Activated CD4-positive, alpha-beta T cell treated with anti-CD3 and anti-CD28 coated beads for 36 hours (primary cell): ENCODE measurements at regions not wholly inside any gene's neighbourhood (a gene's known extent, or its start where the extent isn't known, plus 50 kb on each side); places are given as distances from the start of the nearest gene placed in this dataset.
"Not testable (repeated sequence)": the region's sequence is repeated elsewhere in the genome, so short reads cannot be mapped to it uniquely, and the experiment has no call there.

Experiments used
- ATAC-seq: fragments of 200-7000 bp; cut with Tn5 transposase; one replicate; pipeline ENCODE4 v1.10.0; 2021; ENCODE audit warnings: mild to moderate bottlenecking, moderate library complexity
- CTCF ChIA-PET: fragments of 350-600 bp; sonication (Branson Sonifier 250); formaldehyde crosslinking; loops from one replicate; lab custom pipeline; 2021; ENCODE audit warnings: antibody characterized with exemption; lab: Charles Lee
- POLR2A ChIA-PET: fragments of 350-600 bp; sonication (Branson Sonifier 250); formaldehyde crosslinking; loops from one replicate; lab custom pipeline; 2021; ENCODE audit warnings: antibody characterized with exemption, inconsistent platforms; lab: Charles Lee
- DNase-seq: peaks from one replicate; pipeline ENCODE4 v3.0.0-alpha.2; 2020
- H3K27ac Mint-ChIP-seq: one replicate; pipeline ENCODE4 v1.8.0; 2021; ENCODE audit warnings: mixed read lengths
- H3K27me3 Mint-ChIP-seq: one replicate; pipeline ENCODE4 v1.8.0; 2021; ENCODE audit warnings: mixed read lengths
- H3K36me3 Mint-ChIP-seq: one replicate; pipeline ENCODE4 v1.8.0; 2021; ENCODE audit warnings: low read depth, mixed read lengths
- H3K4me1 Mint-ChIP-seq: one replicate; pipeline ENCODE4 v1.8.0; 2021; ENCODE audit warnings: mixed read lengths
- H3K4me3 Mint-ChIP-seq: one replicate; pipeline ENCODE4 v1.8.0; 2021; ENCODE audit warnings: mild to moderate bottlenecking, moderate library complexity, mixed read lengths
- H3K9me3 Mint-ChIP-seq: one replicate; pipeline ENCODE4 v1.8.0; 2021; ENCODE audit warnings: low read depth, mixed read lengths
- intact Hi-C, 2 experiments: fragments of 100-400 bp; cut with DNase I in 1 of 2; cut with micrococcal nuclease in 1 of 2; formaldehyde crosslinking; loops; one replicate each; pipeline versions ENCODE4 v1.14.2 to v1.15.1; 2022 to 2024; cut with DNase I, micrococcal nuclease

DNA sequence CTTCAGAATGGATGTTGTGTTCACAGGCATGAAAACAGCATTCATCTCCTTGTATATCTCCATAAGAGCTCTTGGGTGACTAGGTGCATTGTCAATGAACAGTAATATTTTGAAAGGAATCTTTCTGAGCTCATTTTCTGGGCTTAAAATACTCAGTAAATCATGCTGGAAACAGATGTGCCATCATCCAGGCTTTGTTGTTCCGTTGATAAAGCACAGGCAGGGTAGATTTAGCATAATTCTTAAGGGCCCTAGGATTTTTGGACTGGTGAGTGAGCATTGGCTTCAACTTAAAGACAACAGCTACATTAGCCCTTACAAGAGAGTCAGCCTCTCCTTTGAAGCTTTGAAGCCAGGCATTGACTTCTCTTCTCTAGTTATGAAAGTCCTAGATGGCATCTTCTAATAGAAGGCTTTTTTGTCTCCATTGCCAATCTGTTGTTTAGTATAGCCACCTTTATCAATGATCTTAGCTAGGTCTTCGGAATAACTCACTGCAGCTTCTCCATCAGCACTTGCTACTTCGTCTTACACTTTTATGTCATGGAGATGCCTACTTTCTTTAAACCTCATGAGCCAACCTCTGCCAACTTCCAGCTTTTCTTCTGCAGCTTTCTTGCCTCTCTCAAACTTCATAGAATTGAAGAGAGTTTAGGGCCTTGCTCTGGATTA lies 79.6 kb upstream of the PSMA6 start:
- H3K27me3 Mint-ChIP-seq = no peaks in the 10 kb centered on the region
- peaks cover 2% of the 10 kb centered on the region for H3K36me3 Mint-ChIP-seq
- intact Hi-C loops = no loop called here
- ChIA-PET POLR2A (no interaction called here), CTCF (interaction anchor here (0.5 to 1.5 kb wide), 9 partner anchors 9 to 209 kb away, joined by 3 to 7 read pairs (median 4); no protein-coding TSS in a partner anchor)
- no peak overlapping the region for H3K27ac Mint-ChIP-seq
- ATAC-seq (no peak), DNase-seq (no peak)
- no peak overlapping the region for H3K4me3 Mint-ChIP-seq
- H3K9me3 Mint-ChIP-seq = no peaks in the 10 kb centered on the region
- H3K4me1 Mint-ChIP-seq = peaks cover 12% of the 10 kb centered on the region

DNA sequence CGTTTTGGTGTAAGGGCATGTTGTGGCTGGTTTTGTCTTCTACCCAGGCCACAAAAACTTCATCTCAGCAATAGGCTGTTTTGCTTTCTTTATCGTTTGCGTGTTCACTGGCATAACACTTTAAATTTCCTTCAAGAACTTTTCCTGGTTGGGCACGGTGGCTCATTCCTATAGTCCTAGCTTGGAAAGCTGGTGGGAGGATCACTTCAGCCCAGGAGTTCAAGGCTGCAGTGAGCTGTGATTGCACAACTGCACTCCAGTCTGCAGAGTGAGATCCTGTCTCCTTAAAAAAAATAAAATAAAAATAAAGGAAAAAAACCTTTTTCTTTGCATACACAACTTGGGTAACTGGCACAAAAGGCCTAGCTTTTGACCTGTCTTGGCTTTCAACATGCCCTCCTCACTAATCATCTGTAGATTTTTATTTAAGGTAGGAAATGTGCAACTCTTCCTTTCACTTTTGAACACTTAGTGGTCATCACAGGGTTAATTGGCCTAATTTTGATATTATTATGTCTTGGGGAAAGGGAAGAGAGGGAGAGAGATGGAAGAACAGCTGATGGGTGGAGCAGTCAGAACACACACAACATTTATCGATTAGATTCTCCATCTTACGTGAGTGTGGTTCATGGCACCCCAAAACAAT lies 78.9 kb upstream of the PSMA6 start:
- Mint-ChIP-seq H3K36me3 (peaks cover 4% of the 10 kb centered on the region), H3K4me3 (no peak overlapping the region), H3K4me1 (peaks cover 12% of the 10 kb centered on the region), H3K27me3 (no peaks in the 10 kb centered on the region), H3K9me3 (no peaks in the 10 kb centered on the region), H3K27ac (no peak overlapping the region)
- no peak for ATAC-seq
- intact Hi-C loops = no loop called here
- CTCF ChIA-PET = interaction anchor here (1.0 to 2.4 kb wide), 6 partner anchors 10 to 203 kb away, joined by 3 to 21 read pairs (median 4); no protein-coding TSS in a partner anchor
- POLR2A ChIA-PET = no interaction called here
- no peak for DNase-seq

DNA sequence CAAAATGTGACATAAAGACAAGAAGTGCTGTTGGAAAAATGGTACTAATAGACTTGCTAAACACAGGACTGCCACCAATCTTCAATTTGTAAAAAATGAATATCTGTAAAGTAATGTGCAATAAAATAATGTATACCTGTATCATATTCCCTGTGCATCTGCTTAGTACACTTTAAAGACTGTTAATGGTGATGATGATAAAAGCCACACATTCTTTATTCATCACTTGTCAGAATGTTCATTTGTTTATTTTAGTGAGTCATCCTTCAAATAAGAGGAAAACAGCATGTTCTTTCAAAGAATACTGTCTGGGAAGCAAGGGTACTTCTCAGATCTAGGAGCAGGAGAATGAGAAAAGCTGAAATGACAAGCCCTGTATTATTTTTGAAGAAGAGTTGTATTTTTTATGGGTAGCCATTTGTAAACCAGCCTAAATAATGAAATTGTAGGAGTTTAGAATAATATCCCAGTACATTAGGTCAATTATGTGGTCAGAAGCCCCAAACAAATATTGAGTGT lies 78.3 kb upstream of the PSMA6 start:
- H3K4me1 Mint-ChIP-seq = peaks cover 12% of the 10 kb centered on the region
- H3K9me3 Mint-ChIP-seq = no peaks in the 10 kb centered on the region
- no peak overlapping the region for H3K27ac Mint-ChIP-seq
- H3K36me3 Mint-ChIP-seq = peaks cover 4% of the 10 kb centered on the region
- POLR2A ChIA-PET = no interaction called here
- DNase-seq (no peak), ATAC-seq (no peak)
- H3K4me3 Mint-ChIP-seq = no peak overlapping the region
- CTCF ChIA-PET = interaction anchor here (1.2 to 2.4 kb wide), 4 partner anchors 73 to 202 kb away, joined by 4 to 21 read pairs (median 8); partner anchors contain the start of gene NFKBIA
- intact Hi-C loops = no loop called here
- H3K27me3 Mint-ChIP-seq = no peaks in the 10 kb centered on the region

DNA sequence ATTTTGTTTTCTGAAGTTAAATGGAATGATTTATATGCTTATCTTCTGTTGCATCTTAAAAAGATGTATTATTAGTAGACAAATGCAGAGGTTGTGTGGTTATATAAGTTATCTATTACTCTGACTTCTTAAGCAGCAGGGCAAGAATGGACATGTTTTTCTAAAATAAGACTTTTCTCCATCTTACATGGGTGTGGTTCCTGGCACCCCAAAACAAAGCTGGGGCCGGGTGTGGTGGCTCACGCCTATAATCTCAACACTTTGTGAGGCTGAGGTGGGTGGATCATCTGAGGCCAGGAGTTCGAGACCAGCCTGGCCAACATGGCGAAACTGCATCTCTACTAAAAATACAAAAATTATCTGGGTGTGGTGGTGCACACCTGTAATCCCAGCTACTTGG lies 77.8 kb upstream of the PSMA6 start:
- intact Hi-C loops, H3K36me3 Mint-ChIP-seq, H3K4me3 Mint-ChIP-seq, POLR2A ChIA-PET, H3K9me3 Mint-ChIP-seq, H3K27me3 Mint-ChIP-seq, H3K27ac Mint-ChIP-seq, ATAC-seq, DNase-seq: not testable (repeated sequence)
- CTCF ChIA-PET = interaction anchor here (0.7 to 2.4 kb wide), 13 partner anchors 10 to 224 kb away, joined by 3 to 21 read pairs (median 6); partner anchors contain the start of gene NFKBIA
- H3K4me1 Mint-ChIP-seq = peaks cover 12% of the 10 kb centered on the region

DNA sequence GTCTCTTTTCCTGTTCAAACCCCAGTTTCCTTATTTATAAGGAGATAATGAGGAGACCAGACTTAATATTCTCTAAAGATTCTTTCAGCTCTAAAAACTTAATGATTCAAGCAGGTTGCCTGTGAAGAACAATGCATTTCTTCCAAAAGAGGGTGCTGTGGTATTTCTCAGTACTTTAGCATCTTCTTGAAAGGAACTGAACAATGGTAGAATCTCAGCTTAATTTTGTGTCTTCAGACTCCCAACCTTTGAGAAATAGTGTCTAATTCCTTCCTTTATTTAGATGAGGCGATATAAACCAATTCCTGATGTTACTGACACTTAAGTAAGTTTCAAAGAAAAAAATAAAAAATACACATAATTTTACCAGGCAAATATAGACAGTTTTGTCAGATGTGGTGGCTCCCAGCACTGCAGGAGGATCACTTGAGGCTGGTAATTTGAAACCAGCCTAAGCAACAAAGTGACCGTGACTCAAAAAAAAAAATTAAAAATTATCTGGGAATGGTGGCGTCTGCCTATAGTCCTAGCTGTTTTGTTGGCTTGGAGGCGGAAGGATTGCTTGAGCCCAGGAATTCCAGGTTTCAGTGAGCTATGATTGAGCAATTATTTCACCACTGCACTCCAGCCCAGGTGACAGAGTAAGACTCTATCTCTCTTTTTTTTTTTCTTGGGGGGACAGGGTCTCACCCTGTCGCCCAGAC lies 76.9 kb upstream of the PSMA6 start:
- Mint-ChIP-seq H3K4me3 (no peak overlapping the region), H3K27me3 (no peaks in the 10 kb centered on the region), H3K9me3 (no peaks in the 10 kb centered on the region), H3K4me1 (peaks cover 16% of the 10 kb centered on the region), H3K36me3 (peaks cover 4% of the 10 kb centered on the region), H3K27ac (no peak overlapping the region)
- peak; percentile 58 for ATAC-seq
- DNase-seq = no peak
- ChIA-PET CTCF (interaction anchor here (0.7 to 2.4 kb wide), 15 partner anchors 9 to 223 kb away, joined by 3 to 21 read pairs (median 6); partner anchors contain the start of gene NFKBIA), POLR2A (interaction anchor here (0.6 to 0.7 kb wide), 2 partner anchors 11 to 202 kb away, joined by 4 to 8 read pairs; no protein-coding TSS in a partner anchor)
- intact Hi-C loops = no loop called here

DNA sequence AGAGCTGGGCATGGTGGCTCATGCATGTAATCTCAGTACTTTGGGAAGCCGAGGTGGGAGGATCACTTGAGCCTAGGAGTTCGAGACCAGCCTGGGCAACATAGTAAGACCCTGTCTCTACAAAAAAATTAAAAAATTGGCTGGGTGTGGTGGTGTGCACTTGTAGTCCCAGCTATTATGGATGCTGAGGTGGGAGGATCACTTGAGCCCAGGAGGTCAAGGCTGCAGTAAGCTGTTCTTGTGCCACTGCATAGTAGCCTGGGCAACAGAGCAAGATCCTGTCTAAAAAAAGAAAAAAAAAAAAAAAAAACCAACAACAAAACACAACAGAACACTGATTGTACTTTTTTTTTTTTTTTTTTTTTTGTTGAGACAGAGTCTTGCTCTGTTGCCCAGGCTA lies 74.0 kb upstream of the PSMA6 start:
- H3K4me1 Mint-ChIP-seq = peaks cover 32% of the 10 kb centered on the region
- ATAC-seq, H3K27me3 Mint-ChIP-seq, DNase-seq, POLR2A ChIA-PET, intact Hi-C loops, H3K27ac Mint-ChIP-seq, H3K4me3 Mint-ChIP-seq, H3K9me3 Mint-ChIP-seq, H3K36me3 Mint-ChIP-seq: not testable (repeated sequence)
- CTCF ChIA-PET = interaction anchor here (0.9 to 1.0 kb wide), 2 partner anchors 11 to 201 kb away, joined by 3 read pairs; no protein-coding TSS in a partner anchor

DNA sequence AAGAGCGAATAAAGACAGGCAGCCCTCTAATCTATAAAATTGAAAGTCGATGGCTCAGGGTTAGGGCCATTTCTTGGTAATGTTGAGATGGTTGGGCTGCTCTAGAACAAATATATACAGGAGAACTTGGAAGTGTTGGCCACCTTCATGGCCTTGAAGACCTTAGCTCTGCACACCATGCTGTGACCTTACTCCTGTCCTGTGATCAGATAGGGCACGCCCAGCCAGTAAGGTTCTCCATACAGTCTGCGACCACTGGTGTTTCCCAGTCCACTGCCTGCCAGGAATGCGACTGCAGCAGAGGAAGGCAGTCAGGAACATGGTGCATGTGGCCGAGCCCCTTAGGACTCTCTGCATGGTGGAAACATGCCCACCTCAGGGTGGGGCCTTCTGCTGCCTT lies 73.2 kb upstream of the PSMA6 start:
- POLR2A ChIA-PET = interaction anchor here (0.6 kb wide), 1 partner anchor 197 kb away, joined by 8 read pairs; no protein-coding TSS in a partner anchor

DNA sequence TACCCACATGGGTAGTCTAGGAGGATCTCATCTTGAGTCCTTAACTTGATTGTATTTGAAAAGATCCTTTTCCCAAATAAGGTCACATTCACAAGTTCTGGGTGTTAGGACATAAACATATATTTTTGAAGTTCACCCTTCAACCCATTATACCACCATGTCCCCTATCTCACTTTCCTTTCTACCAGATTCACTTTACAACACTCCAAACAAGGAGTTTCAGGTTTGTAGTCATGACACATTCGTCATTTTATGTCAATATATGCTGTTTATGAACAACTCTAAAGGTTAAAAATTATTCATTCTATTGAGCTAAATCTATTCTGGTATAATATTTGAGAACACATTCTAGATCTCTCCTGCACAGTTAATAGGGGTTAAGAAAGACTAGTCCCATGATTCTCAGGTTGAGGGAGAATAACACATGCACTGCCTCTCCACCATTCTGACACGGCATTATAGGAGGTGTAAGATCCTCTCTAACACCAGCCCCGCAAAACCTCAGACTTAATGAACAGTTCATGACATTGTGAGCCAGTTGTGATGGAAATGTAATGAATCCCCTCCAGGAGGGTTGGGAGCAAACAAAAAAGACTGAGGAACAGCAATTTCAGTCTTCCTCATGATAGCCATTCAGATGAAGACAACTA lies 72.0 kb upstream of the PSMA6 start:
- intact Hi-C loops = loop anchor here (5.0 to 10.0 kb wide), 2 partner anchors 67 to 465 kb away; no protein-coding TSS in a partner anchor
- Mint-ChIP-seq H3K4me1 (peaks cover 30% of the 10 kb centered on the region), H3K27ac (peak overlapping the region; percentile 1), H3K4me3 (no peak overlapping the region), H3K27me3 (no peaks in the 10 kb centered on the region), H3K36me3 (peaks cover 4% of the 10 kb centered on the region), H3K9me3 (no peaks in the 10 kb centered on the region)
- CTCF ChIA-PET = interaction anchor here (1.7 kb wide), 1 partner anchor 191 kb away, joined by 4 read pairs; no protein-coding TSS in a partner anchor
- DNase-seq = no peak
- POLR2A ChIA-PET = no interaction called here
- ATAC-seq = peak; percentile 34

More for the DNA sequence above, 73.2 kb upstream of the PSMA6 start:
- intact Hi-C loops = no loop called here
- H3K4me1 Mint-ChIP-seq = peaks cover 31% of the 10 kb centered on the region
- no peak for DNase-seq
- no peak overlapping the region for H3K27ac Mint-ChIP-seq
- H3K9me3 Mint-ChIP-seq = no peaks in the 10 kb centered on the region
- H3K4me3 Mint-ChIP-seq = no peak overlapping the region
- ATAC-seq = no peak
- H3K27me3 Mint-ChIP-seq = no peaks in the 10 kb centered on the region
- peaks cover 4% of the 10 kb centered on the region for H3K36me3 Mint-ChIP-seq
- CTCF ChIA-PET = interaction anchor here (0.5 to 1.0 kb wide), 4 partner anchors 10 to 201 kb away, joined by 3 to 4 read pairs (median 3); no protein-coding TSS in a partner anchor

DNA sequence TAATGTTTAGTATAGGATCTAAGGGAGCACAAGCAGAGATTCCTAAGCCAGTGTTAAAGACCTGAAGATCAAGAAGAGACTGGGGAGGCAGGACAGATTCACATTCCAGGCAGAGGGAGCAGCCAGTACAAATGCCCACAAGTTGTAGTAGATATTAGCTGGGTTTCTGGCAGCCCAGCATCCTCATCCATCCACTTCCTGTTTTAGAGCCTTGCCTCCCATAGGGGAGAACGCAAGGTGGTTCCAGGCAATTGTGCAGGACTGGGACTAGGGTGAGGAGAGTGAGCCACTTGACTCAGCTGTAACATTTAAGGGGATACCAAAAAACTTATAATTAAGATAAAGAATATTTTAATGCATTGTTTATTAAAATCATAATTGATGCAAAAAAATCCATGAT lies 71.3 kb upstream of the PSMA6 start:
- no peak overlapping the region for H3K27ac Mint-ChIP-seq
- intact Hi-C loops = loop anchor here (5.0 to 10.0 kb wide), 2 partner anchors 66 to 464 kb away; no protein-coding TSS in a partner anchor
- H3K36me3 Mint-ChIP-seq = peaks cover 4% of the 10 kb centered on the region
- DNase-seq (no peak), ATAC-seq (no peak)
- no peaks in the 10 kb centered on the region for H3K9me3 Mint-ChIP-seq
- ChIA-PET POLR2A (no interaction called here), CTCF (interaction anchor here (0.7 to 1.7 kb wide), 2 partner anchors 9 to 191 kb away, joined by 3 to 4 read pairs; no protein-coding TSS in a partner anchor)
- peaks cover 29% of the 10 kb centered on the region for H3K4me1 Mint-ChIP-seq
- H3K27me3 Mint-ChIP-seq = no peaks in the 10 kb centered on the region
- H3K4me3 Mint-ChIP-seq = no peak overlapping the region

DNA sequence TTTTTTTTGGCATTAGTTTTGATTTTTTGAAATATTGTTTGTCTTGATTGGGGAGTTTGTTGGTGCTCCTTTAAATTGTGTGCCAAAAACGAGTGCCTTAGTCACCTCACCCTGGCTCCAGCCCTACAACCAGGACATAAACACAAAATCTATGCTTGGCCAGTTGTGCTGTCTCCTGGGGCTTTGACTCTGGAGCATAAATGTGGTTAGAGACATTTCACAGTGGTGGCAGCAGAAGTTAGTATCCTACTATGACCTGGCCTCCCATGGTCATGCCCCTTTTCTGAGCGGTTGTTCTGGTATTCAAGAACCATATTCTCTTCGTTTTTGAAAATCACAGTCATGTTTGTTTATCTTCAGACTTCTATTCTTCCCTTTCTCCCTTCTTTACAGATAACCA lies 70.7 kb upstream of the PSMA6 start:
- DNase-seq (no peak), ATAC-seq (no peak)
- Mint-ChIP-seq H3K27ac (peak overlapping the region; percentile 0), H3K4me1 (peaks cover 29% of the 10 kb centered on the region), H3K9me3 (no peaks in the 10 kb centered on the region), H3K4me3 (no peak overlapping the region), H3K36me3 (peaks cover 4% of the 10 kb centered on the region), H3K27me3 (no peaks in the 10 kb centered on the region)
- CTCF ChIA-PET = no interaction called here
- intact Hi-C loops = loop anchor here (5.0 to 10.0 kb wide), 2 partner anchors 66 to 463 kb away; no protein-coding TSS in a partner anchor
- POLR2A ChIA-PET = no interaction called here
